ENCODE measurements at regions not wholly inside any gene's neighbourhood (a gene's known extent, or its start where the extent isn't known, plus 50 kb on each side); places are given as distances from the start of the nearest gene placed in this dataset.

DNA sequence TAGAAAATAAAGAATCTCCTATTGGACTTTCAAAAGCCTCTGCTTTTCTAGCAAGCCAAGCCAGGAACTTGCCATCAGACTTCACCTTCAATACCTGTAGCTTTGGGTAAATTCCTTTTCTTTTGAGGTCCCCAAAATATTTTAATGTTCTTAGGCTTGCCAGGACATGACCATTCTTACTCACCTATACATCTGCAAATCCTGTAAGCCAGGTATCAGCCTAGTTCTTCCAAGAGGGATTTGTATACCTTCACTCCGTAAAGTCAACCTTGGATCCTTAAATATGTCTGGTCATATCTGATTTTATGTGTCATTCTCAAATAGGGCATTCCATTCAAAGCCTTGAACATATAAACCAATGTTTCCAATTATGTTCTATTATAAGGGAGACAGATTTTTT, 210.6 kb upstream of the CELF2 start (continued):
- TF ChIP-seq, protein P1, sequence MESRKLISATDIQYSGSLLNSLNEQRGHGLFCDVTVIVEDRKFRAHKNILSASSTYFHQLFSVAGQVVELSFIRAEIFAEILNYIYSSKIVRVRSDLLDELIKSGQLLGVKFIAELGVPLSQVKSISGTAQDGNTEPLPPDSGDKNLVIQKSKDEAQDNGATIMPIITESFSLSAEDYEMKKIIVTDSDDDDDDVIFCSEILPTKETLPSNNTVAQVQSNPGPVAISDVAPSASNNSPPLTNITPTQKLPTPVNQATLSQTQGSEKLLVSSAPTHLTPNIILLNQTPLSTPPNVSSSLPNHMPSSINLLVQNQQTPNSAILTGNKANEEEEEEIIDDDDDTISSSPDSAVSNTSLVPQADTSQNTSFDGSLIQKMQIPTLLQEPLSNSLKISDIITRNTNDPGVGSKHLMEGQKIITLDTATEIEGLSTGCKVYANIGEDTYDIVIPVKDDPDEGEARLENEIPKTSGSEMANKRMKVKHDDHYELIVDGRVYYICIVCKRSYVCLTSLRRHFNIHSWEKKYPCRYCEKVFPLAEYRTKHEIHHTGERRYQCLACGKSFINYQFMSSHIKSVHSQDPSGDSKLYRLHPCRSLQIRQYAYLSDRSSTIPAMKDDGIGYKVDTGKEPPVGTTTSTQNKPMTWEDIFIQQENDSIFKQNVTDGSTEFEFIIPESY (IDR thresholded peaks at IDR 0.05), result no peak
- TF ChIP-seq TAF1 (conservative IDR thresholded peaks at IDR 0.05), result no peak
- no peak for TF ChIP-seq HNF4G (IDR thresholded peaks at IDR 0.05)
- TF ChIP-seq, protein P2, sequence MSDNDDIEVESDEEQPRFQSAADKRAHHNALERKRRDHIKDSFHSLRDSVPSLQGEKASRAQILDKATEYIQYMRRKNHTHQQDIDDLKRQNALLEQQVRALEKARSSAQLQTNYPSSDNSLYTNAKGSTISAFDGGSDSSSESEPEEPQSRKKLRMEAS (IDR thresholded peaks at IDR 0.05), result no peak

DNA sequence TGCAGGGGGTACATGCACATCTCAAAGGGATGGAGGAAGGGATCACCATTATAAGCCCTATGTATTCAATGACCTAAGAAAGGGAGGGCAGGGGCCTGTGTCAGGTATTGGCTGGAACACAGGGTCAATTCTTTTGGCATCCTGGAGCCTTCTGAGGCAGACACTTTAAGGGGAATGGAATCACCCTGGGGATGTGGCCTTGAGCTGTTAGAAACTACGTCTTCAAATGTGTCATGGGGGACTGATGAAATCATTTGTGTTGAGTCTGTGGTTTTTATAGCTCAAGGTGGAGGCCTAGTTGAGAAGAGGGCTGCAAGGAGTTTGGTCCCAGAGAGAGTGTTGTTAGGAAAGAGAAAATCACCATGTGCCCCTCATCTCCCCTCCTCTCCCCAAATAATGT, 206.1 kb upstream of the CELF2 start:
- no peaks in the 10 kb centered on the region for H3K27me3 ChIP-seq (ENCODE audit: control insufficient read depth in 4 of 4, insufficient read depth in 4 of 4, low read length in 3 of 4)
- no peak for TF ChIP-seq FOXA1 (IDR thresholded peaks at IDR 0.05)
- no peak for TF ChIP-seq SP1 (IDR thresholded peaks at IDR 0.05)
- TF ChIP-seq TAF1 (conservative IDR thresholded peaks at IDR 0.05), result no peak
- TF ChIP-seq FOXA2 (IDR thresholded peaks at IDR 0.05), result no peak
- TF ChIP-seq NR2F2 (IDR thresholded peaks at IDR 0.05), result no peak
- no peak for TF ChIP-seq JUND (IDR thresholded peaks at IDR 0.05)
- TF ChIP-seq, protein P2 (IDR thresholded peaks at IDR 0.05), result no peak
- TF ChIP-seq, protein P3, sequence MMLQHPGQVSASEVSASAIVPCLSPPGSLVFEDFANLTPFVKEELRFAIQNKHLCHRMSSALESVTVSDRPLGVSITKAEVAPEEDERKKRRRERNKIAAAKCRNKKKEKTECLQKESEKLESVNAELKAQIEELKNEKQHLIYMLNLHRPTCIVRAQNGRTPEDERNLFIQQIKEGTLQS (IDR thresholded peaks at IDR 0.05), result no peak
- TF ChIP-seq RAD21 (IDR thresholded peaks at IDR 0.05), result no peak
- no peaks in the 10 kb centered on the region for H3K4me1 ChIP-seq (ENCODE audit: control insufficient read depth in 4 of 4, insufficient read depth in 4 of 4, low read length in 3 of 4)
- no peak overlapping the region for H3K9ac ChIP-seq (ENCODE audit: low read depth in 1 of 2, low read length in 2 of 2)
- WGBS, result 67% methylated on average over 1 of the region's 1 CpG
- no peaks in the 10 kb centered on the region for H3K36me3 ChIP-seq (ENCODE audit: control insufficient read depth in 4 of 4, insufficient read depth in 3 of 4, low read depth in 1 of 4, low read length in 3 of 4)
- H3K27ac ChIP-seq (ENCODE audit: low read depth in 1 of 2, low read length in 2 of 2), result no peak overlapping the region
- H3K4me3 ChIP-seq (ENCODE audit: low read depth in 1 of 3, low read length in 3 of 3), result no peak overlapping the region
- no peak for DNase-seq (ENCODE audit: low spot score)
- H3K9me3 ChIP-seq (ENCODE audit: control insufficient read depth in 4 of 4, low read length in 3 of 4), result no peaks in the 10 kb centered on the region

DNA sequence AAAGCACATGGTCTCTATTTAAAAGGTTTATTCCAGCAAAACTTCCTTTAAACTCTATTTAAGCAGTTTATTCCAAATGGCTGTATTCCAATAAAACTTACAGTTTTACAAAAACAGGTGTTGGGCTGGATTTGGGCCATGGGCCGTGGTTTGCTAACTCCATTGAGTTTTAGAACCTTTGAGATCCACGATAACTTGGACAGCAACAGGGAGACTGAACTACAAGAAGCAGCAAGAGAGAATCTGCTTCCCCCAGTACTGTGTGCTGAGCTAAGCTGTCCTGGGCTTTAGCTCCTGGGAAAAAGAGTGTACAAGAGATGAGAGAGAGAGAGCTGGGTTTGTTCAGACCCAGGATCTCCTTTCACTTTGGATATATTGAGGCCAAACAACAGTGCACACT, 204.0 kb upstream of the CELF2 start:
- TF ChIP-seq NR2F2 (IDR thresholded peaks at IDR 0.05) (no peak), HNF4A (conservative IDR thresholded peaks at IDR 0.05) (no peak), SP1 (IDR thresholded peaks at IDR 0.05) (no peak), YY1 (IDR thresholded peaks at IDR 0.05) (no peak), TAF1 (conservative IDR thresholded peaks at IDR 0.05) (no peak), RXRA (IDR thresholded peaks at IDR 0.05) (no peak)
- TF ChIP-seq, protein P4, sequence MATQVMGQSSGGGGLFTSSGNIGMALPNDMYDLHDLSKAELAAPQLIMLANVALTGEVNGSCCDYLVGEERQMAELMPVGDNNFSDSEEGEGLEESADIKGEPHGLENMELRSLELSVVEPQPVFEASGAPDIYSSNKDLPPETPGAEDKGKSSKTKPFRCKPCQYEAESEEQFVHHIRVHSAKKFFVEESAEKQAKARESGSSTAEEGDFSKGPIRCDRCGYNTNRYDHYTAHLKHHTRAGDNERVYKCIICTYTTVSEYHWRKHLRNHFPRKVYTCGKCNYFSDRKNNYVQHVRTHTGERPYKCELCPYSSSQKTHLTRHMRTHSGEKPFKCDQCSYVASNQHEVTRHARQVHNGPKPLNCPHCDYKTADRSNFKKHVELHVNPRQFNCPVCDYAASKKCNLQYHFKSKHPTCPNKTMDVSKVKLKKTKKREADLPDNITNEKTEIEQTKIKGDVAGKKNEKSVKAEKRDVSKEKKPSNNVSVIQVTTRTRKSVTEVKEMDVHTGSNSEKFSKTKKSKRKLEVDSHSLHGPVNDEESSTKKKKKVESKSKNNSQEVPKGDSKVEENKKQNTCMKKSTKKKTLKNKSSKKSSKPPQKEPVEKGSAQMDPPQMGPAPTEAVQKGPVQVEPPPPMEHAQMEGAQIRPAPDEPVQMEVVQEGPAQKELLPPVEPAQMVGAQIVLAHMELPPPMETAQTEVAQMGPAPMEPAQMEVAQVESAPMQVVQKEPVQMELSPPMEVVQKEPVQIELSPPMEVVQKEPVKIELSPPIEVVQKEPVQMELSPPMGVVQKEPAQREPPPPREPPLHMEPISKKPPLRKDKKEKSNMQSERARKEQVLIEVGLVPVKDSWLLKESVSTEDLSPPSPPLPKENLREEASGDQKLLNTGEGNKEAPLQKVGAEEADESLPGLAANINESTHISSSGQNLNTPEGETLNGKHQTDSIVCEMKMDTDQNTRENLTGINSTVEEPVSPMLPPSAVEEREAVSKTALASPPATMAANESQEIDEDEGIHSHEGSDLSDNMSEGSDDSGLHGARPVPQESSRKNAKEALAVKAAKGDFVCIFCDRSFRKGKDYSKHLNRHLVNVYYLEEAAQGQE (IDR thresholded peaks at IDR 0.05), result no peak
- TF ChIP-seq, protein P5, sequence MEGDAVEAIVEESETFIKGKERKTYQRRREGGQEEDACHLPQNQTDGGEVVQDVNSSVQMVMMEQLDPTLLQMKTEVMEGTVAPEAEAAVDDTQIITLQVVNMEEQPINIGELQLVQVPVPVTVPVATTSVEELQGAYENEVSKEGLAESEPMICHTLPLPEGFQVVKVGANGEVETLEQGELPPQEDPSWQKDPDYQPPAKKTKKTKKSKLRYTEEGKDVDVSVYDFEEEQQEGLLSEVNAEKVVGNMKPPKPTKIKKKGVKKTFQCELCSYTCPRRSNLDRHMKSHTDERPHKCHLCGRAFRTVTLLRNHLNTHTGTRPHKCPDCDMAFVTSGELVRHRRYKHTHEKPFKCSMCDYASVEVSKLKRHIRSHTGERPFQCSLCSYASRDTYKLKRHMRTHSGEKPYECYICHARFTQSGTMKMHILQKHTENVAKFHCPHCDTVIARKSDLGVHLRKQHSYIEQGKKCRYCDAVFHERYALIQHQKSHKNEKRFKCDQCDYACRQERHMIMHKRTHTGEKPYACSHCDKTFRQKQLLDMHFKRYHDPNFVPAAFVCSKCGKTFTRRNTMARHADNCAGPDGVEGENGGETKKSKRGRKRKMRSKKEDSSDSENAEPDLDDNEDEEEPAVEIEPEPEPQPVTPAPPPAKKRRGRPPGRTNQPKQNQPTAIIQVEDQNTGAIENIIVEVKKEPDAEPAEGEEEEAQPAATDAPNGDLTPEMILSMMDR (IDR thresholded peaks at IDR 0.05; ENCODE audit: low read depth, low read length, missing input control), result no peak
- TF ChIP-seq, protein P2 (IDR thresholded peaks at IDR 0.05), result no peak
- Histone ChIP-seq H3K27me3 (ENCODE audit: control insufficient read depth in 4 of 4, insufficient read depth in 4 of 4, low read length in 3 of 4) (no peaks in the 10 kb centered on the region), H3K9me3 (ENCODE audit: control insufficient read depth in 4 of 4, low read length in 3 of 4) (no peaks in the 10 kb centered on the region), H3K4me3 (ENCODE audit: low read depth in 1 of 3, low read length in 3 of 3) (no peak overlapping the region), H3K9ac (ENCODE audit: low read depth in 1 of 2, low read length in 2 of 2) (no peak overlapping the region), H3K27ac (ENCODE audit: low read depth in 1 of 2, low read length in 2 of 2) (no peak overlapping the region), H3K36me3 (ENCODE audit: control insufficient read depth in 4 of 4, insufficient read depth in 3 of 4, low read depth in 1 of 4, low read length in 3 of 4) (no peaks in the 10 kb centered on the region), H3K4me1 (ENCODE audit: control insufficient read depth in 4 of 4, insufficient read depth in 4 of 4, low read length in 3 of 4) (no peaks in the 10 kb centered on the region)
- 68% methylated on average over 2 of the region's 2 CpGs for WGBS
- DNase-seq (ENCODE audit: low spot score), result no peak
